ENCODE measurements at regions not wholly inside any gene's neighbourhood (a gene's known extent, or its start where the extent isn't known, plus 50 kb on each side); places are given as distances from the start of the nearest gene placed in this dataset.

DNA sequence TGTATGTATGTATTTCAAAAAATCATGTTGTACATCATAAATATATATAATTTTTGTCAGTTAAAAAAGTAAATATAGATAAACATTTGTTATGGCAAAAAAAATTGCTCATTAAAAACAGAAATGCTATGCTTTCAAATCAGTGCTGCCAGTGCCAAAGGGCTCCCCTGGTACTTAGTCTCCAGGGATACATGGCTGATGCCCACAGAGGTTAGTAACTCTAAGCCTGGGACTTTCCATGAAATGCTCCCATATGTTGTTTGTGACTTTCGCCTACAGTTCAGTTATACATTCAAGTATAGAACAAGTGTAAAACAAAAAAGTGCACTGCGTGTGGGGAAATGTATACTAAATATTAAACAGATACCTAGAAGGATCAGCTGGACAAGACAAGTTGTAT is 104.0 kb downstream of the TENT5A start:
- TF ChIP-seq, protein P1, sequence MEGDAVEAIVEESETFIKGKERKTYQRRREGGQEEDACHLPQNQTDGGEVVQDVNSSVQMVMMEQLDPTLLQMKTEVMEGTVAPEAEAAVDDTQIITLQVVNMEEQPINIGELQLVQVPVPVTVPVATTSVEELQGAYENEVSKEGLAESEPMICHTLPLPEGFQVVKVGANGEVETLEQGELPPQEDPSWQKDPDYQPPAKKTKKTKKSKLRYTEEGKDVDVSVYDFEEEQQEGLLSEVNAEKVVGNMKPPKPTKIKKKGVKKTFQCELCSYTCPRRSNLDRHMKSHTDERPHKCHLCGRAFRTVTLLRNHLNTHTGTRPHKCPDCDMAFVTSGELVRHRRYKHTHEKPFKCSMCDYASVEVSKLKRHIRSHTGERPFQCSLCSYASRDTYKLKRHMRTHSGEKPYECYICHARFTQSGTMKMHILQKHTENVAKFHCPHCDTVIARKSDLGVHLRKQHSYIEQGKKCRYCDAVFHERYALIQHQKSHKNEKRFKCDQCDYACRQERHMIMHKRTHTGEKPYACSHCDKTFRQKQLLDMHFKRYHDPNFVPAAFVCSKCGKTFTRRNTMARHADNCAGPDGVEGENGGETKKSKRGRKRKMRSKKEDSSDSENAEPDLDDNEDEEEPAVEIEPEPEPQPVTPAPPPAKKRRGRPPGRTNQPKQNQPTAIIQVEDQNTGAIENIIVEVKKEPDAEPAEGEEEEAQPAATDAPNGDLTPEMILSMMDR (IDR thresholded peaks at IDR 0.05; ENCODE audit: borderline replicate concordance, insufficient read depth, low read depth, low read length), result no peak
- H3K4me3 ChIP-seq (ENCODE audit: low read depth, low read length), result no peak overlapping the region

DNA sequence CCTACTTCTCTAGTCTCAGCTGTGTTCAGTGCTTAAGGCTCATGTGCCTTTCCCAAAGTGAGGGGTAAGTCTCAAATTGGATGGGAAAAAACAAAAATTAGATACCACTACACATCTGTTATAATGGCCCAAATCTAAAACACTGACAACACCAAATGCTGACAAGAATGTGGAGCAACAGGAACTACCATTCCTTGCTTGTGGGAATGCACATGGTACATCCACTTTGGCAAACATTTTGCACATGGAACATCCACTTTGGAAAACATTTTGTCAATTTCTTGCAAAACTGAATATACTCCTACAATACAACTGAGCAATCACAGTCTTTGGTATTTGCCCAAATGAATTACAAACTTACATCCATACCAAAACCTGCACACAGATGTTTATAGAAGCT is 109.3 kb downstream of the TENT5A start:
- TF ChIP-seq, protein P1 (IDR thresholded peaks at IDR 0.05; ENCODE audit: borderline replicate concordance, insufficient read depth, low read depth, low read length), result no peak
- H3K4me3 ChIP-seq (ENCODE audit: low read depth, low read length), result no peak overlapping the region

DNA sequence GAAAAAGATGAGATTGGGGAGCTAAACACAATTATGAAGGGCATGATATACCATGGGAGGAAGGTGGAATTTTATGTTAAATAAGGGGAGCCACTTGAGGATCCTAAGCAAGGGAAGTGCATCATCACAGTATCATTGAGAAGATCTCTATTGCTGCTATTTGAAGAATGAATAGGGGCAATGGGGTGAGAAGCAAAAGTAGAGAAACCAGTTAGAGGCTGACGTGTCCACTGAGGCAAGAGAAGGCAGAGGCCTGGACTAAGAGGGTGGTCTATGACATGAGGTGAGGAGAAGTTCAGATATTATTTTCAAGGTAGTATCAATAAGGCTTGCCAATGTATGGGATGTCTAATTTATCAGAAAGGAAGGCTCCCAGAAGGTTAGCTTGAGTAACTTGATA is 111.6 kb downstream of the TENT5A start:
- H3K4me3 ChIP-seq (ENCODE audit: low read depth, low read length), result no peak overlapping the region
- TF ChIP-seq, protein P1 (IDR thresholded peaks at IDR 0.05; ENCODE audit: borderline replicate concordance, insufficient read depth, low read depth, low read length), result no peak

DNA sequence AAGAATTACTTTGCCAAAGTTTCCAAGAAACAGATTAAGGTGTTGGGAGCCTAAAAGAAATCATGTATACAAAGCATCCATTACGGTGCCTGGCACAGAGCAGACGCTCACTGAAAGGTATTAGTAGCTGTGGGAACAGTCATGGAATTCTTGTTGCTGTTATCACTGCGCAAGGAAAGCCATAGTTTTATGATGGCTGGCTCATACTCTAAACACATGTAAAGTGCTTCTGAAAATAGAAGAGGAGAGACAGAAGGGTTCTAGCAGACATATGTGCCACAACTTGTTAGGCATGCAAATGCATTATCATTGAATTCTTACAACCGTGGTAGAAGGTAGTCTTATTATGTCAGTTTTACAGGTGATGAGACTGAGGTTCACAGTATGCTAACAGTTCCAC is 112.4 kb downstream of the TENT5A start:
- no peak overlapping the region for H3K4me3 ChIP-seq (ENCODE audit: low read depth, low read length)
- TF ChIP-seq, protein P1 (IDR thresholded peaks at IDR 0.05; ENCODE audit: borderline replicate concordance, insufficient read depth, low read depth, low read length), result no peak

DNA sequence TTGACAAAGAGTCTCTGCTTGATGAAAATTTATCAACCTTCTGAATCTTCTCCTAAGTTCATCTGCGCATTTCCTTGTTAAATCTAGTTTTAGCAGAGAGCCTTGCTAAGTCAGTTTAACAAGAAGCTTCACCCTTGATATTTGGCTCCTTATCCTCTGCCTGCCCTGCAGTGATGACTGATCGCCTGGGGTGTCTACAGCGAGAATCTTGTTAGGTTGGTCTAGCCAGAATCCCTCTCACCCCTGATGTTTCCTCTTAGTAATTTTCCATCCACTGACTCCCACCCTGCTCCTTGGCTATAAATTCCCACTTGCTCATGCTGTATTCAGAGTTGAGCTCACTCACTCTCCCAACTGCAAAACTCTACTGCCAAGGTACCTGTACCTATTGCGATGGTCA is 114.1 kb downstream of the TENT5A start:
- TF ChIP-seq, protein P1 (IDR thresholded peaks at IDR 0.05; ENCODE audit: borderline replicate concordance, insufficient read depth, low read depth, low read length), result no peak
- no peak overlapping the region for H3K4me3 ChIP-seq (ENCODE audit: low read depth, low read length)

DNA sequence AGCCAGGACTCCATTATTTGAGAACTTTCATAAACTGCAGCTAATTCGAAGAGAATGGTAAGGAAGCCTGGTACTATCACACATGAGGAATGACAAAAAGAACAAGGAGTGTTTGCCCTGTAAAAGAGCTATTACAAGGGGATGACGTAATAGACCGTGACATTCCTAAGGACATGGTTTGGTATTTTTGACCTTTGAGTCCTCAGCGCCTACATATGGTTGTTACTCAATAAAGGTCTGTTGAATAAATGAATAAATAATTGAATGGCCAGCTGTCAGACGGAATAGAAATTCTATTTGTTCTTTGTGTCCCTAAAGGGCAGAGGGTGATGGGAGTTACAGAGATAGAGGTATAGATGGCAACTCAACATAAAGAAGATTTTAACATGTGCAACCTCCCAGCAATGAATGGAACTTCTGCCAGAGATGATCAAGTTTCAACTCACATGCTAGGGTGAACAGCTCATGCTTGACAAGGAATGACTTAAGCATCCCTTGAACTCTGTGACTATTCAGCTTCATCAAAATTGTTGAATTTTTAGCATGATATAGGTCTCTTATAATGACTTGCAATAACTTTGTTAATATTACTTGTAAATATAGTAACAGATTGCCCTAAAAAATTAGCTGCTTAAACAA is 115.4 kb downstream of the TENT5A start:
- no peak overlapping the region for H3K4me3 ChIP-seq (ENCODE audit: low read depth, low read length)
- TF ChIP-seq, protein P1 (IDR thresholded peaks at IDR 0.05; ENCODE audit: borderline replicate concordance, insufficient read depth, low read depth, low read length), result no peak

DNA sequence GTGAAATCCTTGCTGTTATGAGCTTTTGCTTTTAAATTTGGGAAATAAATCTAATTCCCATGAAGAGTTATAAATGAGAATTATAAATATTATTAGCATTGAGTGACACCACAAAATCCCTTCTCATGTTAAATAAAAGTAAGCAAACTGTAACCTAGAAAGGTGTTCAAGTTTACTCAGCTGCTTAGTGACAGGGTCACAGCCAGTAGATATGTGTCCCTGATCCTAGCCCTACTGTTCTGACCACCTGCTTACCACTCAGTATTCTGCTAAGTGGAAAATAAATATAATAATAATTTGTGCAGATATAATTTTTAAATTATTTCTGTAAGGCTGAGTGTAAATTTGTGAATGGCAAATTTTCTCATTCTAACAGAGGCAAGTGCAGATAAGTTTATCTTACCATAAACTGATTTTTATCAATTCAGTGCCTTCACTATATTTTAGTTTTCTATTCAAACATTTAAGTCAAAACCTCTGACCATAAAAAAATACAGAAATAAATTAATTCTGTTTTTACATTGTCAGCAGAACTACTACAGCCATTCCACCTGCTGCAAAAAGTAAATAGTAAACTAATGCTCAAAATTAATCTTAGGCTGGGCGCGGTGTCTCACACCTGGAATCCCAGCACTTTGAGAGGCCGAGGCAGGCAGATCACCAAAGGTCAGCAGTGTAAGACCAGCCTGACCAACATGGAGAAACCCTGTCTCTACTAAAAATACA is 118.2 kb downstream of the TENT5A start:
- H3K4me3 ChIP-seq (ENCODE audit: low read depth, low read length), result no peak overlapping the region
- TF ChIP-seq, protein P1 (IDR thresholded peaks at IDR 0.05; ENCODE audit: borderline replicate concordance, insufficient read depth, low read depth, low read length), result no peak
